ENCODE measurements at regions not wholly inside any gene's neighbourhood (a gene's known extent, or its start where the extent isn't known, plus 50 kb on each side); places are given as distances from the start of the nearest gene placed in this dataset.

- no peak for DNase-seq (ENCODE audit: low read depth)
Measured at GRCh38 chr5:179430193-179431175, 85.2 kb upstream of the ADAMTS2 start.

DNA sequence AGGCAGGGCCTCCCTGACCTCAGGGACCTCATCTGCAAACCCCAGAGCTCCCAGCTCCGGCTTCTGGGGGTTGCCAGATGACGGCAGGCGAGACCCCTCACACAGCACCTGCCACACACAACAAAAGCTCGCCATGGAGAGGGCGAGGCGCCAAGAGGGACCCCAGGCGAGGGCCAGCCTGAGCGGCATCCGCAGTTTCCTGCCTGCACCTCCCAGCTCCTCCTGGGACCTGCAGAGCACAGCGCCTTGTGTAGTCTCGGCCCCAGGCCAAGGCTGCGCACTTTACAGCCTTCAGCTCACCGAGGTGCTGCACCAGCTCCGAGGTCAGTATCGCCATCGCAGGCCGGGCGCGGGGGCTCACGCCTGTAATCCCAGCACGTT is 82.4 kb upstream of the ADAMTS2 start:
- no peak for DNase-seq (ENCODE audit: low read depth)

GRCh38 chr5:179427032-179427675 is 81.9 kb upstream of the ADAMTS2 start:
- no peak for DNase-seq (ENCODE audit: low read depth)

- no peak for DNase-seq (ENCODE audit: low read depth)
Measured at GRCh38 chr5:179422908-179423481, 77.7 kb upstream of the ADAMTS2 start.

- no peak for DNase-seq (ENCODE audit: low read depth)
Measured at GRCh38 chr5:179422213-179422855, 77.1 kb upstream of the ADAMTS2 start.

DNA sequence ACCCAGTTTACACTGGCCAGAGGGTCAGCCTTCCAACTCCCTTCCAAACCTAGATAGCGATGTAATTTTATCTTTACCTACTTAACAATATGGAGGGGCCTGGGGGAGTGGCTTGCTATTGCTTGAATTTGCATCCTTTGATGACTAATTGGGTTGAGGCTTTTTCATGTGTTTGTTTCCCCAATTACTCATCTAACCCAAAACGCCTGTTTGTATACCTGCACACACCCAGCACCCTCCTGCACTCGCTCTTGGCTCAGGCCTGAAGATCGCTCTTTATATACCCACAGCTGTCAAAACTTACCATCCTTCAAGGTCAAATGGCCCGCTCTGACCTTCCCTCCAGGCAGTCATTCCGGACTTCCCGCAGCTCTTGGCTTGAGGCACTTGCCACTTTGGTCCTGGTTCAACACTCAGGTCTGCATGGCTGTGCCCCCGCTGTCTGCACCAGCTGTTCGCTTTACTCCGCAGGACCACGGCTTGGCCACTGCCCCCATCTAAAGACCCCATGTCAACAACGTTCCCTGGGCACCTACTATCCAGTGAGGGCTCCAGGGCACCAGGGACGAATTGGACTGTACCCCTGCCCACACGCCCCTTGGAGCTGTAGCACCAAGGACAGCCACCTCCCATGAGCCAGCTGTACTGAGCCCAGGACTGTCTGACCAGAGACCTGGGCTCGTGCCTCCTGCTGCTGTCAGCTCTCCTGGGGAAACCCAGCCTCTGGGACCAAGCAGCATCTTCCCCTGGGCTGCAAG is 76.1 kb upstream of the ADAMTS2 start:
- DNase-seq (ENCODE audit: low read depth) = no peak

GRCh38 chr5:179420476-179420875 is 75.2 kb upstream of the ADAMTS2 start:
- no peak for DNase-seq (ENCODE audit: low read depth)

GRCh38 chr5:179418972-179419371 is 73.7 kb upstream of the ADAMTS2 start:
- DNase-seq (ENCODE audit: low read depth) = no peak

- DNase-seq (ENCODE audit: low read depth) = no peak
Measured at GRCh38 chr5:179417696-179418095, 72.4 kb upstream of the ADAMTS2 start.

- no peak for DNase-seq (ENCODE audit: low read depth)
Measured at GRCh38 chr5:179417016-179417415, 71.8 kb upstream of the ADAMTS2 start.

DNA sequence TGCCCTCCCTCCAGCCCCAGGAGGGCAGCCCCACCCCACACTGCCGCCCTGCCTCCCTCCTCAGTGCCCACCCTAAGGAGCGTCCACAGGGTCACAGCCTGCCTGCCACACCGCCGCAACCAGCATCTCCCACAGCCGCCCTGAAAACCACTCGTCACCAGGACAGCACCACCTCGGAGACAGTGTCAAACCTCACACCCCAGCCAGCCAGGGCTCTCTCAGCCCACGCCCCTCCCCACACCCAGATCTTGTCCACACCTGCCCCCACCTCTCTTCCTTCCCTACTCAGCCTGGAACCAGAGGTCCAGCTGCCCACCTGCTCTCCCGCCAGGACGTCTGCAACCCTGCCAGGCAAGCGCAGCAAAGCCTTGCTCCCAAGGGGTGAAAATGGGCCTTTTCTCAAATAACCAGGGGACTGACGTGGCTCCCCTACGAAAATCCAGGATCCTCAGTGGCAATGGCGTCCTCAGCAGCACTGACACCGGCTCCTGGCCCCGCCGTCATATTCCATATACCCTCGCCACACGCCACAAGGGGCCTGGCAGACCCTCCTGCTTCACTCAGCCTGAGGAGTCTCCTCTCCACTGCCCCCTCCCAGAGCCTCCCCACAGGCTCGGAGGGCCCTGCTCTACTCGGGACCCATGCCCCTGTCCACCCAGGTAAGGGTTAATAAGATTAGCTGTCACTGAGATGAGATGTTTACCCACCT is 71.0 kb upstream of the ADAMTS2 start:
- DNase-seq (ENCODE audit: low read depth) = no peak

GRCh38 chr5:179415291-179416060 is 70.2 kb upstream of the ADAMTS2 start:
- no peak for DNase-seq (ENCODE audit: low read depth)

DNA sequence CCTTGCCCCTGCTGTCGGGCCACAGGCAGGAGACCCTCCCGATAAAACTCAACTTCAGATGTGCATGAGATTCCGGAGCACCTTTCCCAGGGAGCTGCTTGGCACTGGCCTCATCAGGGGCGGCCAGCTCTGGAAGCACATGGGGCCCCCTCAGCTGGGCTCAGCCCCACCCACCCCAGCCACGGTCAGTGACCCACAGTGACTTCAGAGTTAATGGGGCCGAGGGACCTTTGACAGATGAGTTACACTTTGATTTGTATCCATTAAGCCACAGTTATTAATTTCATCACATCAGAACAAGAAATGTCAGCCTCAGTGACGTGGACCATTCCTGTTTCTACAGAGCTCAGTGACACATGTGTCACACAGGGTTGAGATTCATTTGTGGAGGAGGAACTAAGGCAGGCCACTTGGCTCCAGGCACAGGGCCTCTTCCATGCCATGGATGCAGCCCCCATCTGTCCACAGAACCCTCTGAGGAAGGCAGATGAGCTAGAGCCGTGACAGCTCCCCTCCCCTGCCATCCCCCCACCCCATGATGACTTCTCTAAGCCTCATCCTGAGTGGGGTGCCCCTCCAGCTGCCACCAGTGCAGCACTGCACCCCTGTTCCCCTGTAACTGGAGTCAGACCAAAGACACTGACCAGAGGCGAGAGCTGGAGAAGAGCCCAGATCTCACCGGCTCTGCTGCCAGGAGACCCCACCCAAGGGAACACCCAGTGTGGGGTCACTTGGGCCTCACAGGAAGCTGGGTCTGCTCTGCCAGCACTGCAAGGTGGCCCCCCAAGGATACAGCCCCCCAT is 69.4 kb upstream of the ADAMTS2 start:
- DNase-seq (ENCODE audit: low read depth) = no peak

DNA sequence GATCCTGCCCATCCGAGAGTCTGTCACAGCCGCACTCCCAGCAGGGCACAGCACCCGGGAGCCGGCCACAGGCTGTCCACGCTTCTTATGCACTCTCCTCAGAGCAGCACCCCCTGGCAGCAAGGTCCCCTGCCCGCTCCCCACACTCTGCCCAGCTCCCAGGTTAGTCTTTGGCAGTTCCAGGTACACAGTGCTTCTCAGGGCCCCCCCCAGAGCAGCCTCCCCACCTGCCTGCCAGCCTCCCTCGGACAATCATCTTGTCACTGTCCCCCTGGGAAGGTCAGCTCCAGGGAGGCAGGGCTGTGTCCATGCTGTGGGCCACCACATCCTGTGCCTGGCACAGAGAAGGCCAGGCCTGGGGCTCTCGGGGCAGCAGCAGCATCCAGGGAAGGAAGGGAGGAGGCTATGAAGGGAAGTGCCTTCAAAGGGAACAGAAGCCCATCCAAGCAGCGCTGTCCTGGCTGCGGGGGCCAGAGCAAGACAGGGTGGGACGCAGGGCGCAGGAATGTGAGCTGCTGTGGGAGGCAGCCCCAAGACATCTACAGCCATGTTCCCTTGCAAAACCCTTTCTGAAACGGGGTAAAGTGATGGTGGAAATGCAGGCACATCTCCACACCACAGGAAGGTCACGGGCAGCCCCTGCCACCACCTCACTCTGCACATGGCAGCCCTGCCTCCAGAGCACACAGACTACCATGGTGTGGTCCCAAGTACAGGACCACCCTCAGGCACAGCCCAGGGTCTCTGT is 68.6 kb upstream of the ADAMTS2 start:
- no peak for DNase-seq (ENCODE audit: low read depth)

- DNase-seq (ENCODE audit: low read depth) = no peak
Measured at GRCh38 chr5:179413086-179413690, 67.9 kb upstream of the ADAMTS2 start.

GRCh38 chr5:179411161-179411841 is 66.0 kb upstream of the ADAMTS2 start:
- no peak for DNase-seq (ENCODE audit: low read depth)

- no peak for DNase-seq (ENCODE audit: low read depth)
Measured at GRCh38 chr5:179410291-179411160, 65.3 kb upstream of the ADAMTS2 start.

All from EH (cell line).